GM19351 (cell line): ENCODE measurements at regions not wholly inside any gene's neighbourhood (a gene's known extent, or its start where the extent isn't known, plus 50 kb on each side); places are given as distances from the start of the nearest gene placed in this dataset.

Experiments used
- ATAC-seq: cut with Tn5 transposase; IDR thresholded peaks from one replicate; pipeline ENCODE4 v1.9.1; 2021; ENCODE audit warnings: mild to moderate bottlenecking, moderate library complexity; ENCODE audit not compliant: unreplicated experiment

DNA sequence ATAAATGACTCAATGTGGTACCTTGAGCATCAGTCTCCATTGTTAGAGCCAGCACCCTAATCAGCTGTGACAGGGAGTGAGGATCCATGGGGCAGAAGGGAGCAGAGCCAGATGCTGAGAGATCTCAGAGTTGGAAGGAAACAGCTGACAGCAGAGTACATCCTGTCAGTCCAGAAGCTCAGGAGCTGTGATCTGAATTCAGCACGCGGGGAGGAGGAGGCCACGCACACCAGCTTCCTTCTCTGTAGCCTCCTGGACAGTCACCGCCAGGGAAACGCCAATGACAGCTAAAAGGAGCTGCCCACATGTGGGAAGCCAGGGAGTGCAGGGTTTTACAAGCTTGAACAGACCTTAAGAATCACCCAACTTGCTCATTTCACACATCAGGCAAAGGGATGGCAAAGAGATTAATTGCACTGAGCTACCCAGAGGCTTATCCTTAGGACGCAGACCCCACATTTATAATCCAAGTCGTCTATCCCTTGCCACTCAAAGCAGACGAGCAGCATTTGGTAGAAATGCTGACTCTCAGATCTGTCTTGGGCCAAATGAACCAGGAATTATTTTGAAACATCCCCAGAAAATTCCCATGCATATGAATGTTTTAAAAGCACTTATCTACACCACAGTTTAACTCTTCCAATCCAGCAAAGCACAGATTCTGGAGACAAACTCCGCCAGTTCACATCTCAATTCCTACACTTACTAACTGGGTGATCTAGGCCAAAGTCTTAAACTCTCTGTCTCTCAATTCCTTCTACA is 322.6 kb upstream of the TMTC1 start:
- ATAC-seq: no peak

DNA sequence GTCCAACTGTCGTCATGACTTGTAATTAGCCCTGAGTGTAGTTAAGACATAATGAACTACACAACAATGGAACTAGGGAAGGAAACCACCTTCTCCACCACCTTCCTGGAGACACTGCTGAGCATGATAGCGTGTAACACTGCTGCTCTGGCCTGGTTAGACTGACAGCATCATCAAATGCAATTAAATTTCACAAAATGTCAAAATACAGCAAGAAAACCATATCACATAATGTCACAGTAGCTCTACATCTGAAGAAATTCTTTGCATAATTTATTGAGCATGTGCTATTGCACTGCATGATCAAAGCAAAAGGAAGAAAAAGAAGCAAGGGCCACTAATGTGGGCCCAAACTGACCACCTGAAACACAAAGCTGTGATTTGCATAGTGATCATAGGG is 321.8 kb upstream of the TMTC1 start:
- ATAC-seq: no peak

DNA sequence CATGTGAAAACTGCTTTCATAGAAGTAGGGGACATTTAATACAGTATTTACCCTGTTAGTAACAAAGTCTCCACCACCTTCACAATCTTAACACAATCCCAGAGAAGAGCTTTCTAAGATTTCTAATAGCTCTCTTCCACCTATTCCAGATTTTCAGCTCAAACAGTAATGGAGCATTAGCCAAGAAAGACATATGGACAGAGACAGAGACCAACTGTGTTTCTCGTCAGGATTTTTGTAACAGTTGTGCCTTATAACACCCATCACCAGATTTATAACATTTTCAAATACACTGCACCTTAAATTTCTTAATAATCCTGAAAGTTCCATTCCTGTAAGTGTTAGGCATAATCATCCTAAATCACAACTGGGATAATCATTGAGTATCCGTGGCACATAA is 321.2 kb upstream of the TMTC1 start:
- ATAC-seq: no peak

DNA sequence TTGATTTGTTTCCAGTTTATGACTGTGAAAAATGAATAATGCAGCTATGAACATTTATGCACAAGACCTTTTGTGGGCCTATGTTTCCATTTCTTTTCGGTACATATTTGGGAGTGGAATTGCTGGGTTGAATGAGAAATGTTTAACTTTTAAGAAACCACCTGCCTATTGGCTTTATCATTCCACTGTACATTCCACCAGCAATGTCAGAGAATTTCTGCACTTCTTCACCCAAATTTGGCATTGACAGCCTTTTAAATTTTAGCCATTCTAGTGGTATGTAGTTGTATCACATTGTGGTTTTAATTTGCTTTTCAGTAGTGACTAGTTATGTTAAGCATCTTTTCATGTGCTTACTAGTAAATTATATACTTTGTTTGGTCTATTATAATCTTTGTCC is 317.0 kb upstream of the TMTC1 start:
- ATAC-seq: no peak

DNA sequence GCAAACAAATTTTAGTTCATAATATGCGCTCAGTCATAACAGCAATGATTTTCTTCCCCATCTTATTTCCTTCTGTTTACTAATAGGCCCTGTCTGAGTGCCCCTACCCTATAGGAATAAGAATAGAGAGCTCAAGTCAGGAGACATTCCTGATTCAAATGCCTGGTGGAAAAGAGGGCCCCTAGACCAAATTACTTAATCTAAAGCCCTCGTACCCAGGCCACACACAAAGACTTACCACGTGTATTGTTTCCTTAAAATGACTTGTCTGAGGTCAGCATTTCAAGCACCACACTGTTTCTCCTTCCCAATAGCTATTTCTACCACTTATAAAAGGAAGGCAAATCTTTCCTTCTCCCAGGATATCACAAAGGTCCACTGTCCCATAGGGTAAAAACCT is 314.9 kb upstream of the TMTC1 start:
- ATAC-seq: no peak

DNA sequence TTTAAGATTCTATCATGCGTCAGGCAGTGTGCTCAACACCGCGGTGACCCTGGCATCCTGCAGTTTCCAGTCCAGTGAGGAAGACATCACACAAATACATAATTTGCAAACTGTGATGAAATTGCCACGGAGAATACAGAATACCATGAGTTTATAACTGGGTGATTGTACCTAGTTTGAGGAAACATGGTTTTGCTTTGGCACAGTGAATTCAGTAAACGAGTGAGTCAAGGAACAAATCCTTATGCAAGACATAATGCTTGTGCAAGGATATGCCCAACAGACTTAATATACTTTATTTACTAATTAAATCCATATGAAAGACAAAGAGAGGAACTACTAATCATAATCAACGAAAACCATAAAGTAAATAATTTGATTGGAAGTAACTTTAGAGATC is 311.8 kb upstream of the TMTC1 start:
- no peak for ATAC-seq

DNA sequence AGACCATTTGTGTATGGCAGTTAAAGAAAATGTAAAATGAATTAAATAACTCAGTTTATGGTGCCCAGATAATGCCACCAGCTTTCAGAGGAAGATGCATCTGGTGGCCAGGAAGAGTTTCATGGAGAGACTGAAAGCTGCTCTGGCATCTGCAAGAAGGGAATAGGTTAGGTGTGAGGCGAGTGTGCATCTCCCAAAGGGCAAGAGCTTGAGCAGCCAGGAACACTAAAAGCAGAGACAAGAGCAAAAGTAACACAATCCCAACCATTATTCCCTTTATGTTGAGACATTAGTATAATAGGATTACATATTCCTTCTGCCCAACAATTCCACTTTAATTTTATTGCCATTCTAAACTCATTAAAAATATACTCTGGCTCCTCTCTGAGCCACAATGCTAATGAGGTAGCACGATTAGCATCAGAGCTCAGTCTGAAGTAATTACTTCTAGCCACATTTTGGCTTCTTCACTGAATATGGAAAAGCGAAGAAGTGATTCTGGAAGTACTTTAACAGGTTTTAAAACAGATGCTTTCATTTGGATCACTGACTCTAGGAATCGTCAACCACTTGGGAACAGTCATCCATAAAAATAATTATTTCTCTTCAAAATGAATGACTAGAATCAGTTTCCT is 309.4 kb upstream of the TMTC1 start:
- no peak for ATAC-seq

DNA sequence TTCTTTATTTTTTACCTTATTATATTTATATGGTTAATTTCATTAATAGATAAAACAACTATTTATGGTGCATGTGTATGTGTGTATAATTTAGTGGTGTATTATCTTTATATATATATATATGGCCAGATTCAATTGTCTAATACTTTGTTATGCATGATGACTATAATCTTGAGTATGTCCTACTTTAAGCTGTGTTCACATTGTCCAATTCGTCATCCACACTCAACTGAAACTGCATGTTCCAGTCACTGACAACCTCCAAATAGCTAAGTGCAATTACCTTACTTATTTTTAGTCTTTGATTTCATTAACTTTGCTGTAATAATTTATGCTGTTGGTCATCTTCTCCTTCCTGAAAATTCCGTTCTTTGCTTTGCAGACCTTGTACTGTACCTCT is 306.5 kb upstream of the TMTC1 start:
- no peak for ATAC-seq

DNA sequence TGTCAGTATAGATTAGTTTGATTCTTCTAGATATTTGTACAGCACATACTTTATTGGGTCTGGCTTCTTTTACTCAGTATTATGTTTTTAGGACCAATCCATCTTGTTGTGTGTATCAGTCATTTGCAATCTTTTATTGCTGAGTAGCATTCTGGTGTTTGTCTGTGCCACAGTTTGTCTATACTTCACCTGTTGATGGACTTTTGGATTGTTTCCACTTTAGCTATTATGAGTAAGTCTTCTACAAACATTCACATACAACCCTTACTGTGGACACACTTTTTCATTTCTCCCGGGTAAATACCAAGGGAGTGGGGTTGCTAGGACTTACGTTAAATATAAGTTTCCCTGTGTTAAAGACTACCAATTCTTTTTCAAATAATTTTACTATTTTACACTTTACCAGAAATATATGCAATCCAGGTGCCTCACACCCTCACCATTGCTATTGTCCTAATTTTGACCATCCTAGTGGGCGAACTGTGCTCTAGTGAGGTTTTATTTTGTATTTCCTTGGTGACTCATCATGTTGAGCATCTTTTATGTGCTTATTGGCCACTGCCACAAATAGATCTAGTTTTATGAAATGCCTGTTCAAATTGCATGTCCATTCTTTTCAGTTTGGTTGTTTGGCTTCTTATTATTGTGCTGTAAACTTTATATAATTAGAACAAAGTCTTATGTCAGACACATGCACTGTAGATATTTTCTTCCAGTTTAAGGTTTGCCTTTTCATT is 304.7 kb upstream of the TMTC1 start:
- ATAC-seq: no peak

DNA sequence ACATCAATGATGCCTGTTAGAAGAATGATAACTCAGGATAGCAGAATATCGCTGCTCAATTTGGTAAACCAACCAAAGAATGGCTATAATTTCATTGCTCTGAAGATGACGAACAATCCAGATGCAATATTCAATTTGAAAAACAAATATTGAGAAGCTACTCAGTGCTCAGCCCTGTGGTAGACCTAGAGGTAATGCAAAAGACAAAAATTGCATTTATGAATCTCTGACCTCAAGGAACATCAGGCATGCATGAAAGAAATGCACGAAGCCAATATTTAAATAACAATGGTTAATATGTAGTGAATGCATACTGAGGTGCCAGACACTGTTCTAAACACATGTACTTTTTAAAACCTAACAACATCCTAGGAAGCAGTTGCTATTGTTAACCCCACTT is 298.6 kb upstream of the TMTC1 start:
- no peak for ATAC-seq

DNA sequence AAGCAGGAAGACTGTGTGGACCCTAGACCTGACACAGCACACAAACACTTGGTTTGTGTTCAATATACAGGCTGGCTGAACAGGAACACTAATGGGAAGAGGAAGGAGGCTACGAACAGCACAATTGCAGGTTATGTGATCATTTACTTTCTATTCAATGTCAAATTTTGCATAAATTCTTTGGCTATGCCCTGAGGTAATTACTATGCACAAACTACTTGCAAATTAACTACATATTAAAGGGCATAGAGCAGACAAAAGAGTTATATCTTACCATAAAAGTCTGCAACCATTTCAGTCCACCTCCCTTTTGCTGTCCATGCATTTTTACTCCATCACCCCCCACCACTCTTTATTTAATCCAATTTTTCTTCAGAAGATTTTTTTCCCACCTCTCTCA is 291.2 kb upstream of the TMTC1 start:
- ATAC-seq: no peak

DNA sequence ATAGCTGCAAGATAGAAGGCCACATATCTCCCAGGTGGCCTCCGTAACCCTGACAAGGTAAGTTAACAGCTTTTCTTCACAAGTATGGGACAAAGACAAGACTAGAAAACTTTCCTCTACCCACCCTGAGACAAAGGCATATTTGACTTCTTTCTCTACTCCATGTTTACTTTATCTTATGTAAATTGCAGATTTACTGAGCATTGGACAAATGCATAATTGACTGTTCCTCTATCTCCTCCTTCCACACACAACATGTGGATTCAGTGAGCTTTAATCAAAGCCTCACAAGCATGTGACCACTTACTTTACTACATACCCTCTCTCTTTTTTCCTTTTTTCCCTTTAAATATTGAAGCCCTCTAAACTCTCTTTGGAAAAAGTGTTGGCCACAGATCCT is 289.1 kb upstream of the TMTC1 start:
- no peak for ATAC-seq

DNA sequence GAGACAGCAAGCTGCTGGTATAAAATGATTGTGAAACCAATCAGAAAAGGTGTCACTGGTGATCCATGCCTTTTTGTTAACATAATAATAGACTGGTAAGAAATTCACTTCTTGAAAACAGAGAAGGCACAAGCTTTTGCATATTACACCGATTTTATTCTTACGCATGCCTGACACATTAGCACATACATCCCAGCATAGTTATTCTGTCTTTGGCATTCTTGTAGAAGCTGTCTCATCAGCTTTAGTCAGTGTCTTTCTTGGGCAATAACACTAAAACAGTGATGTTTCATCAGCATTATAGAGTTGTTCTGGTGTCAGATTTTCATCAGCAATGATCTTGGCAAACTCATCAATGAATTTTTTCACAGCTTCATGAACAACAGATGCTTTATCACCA is 283.4 kb upstream of the TMTC1 start:
- no peak for ATAC-seq

DNA sequence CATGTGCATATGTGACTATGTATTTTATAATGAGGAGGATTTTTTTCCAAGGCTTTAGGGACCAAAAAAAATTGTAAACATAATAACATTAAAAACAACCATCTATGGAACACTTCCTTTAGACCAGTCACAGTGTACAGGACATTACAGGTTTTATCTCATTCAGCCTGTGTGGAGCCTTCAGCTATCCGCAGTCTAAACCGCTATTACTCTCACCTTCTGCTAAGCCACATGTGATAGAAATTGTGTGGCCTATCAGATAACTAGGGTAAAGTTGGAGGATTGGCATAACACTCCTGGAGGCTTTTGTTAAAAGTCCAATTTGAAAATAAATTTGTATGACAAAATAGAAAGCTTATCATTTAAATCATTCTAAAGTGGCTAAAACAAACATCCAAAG is 281.2 kb upstream of the TMTC1 start:
- ATAC-seq: no peak

DNA sequence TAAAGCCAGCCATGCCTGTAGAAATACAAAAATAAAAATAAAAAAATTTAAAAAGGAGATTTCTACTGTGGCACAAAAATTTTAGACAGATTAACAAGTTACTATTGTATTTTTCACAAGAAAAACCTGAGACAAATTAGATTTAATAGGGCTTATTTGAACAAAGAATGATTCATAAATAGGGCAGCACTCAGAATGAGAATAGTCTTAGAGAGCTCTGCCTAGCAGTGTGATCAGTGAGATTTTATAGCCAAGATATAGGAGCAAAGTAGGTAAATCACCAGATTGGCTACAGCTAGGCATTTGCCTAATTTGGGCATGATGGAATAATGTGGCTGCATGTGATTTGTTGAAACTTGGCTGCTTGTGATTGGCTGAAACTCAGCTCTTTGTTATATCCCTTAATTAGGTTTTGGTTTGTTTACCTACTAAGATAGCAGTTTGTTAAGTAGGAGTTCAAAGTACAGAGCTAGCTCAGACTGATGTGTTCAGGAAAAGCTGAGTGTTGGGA is 279.7 kb upstream of the TMTC1 start:
- ATAC-seq: no peak

DNA sequence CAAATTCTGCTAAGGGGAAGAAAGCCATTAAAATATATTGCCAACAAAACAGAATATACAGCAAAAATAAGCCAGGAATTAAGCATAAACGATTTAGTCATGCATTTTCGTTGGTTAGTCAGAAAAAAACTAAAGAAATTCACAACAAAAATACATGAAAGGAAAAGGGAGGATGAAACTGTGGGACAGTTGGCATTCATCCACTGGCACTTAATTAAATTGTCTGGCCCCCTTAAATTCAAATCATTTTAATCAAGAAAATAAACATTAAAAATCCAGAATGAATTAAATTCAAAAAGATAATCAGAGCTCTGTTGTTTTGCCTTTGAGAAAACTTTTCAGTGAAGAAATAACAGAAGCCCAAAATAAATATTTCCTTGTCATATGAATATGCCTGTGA is 264.6 kb upstream of the TMTC1 start:
- no peak for ATAC-seq

DNA sequence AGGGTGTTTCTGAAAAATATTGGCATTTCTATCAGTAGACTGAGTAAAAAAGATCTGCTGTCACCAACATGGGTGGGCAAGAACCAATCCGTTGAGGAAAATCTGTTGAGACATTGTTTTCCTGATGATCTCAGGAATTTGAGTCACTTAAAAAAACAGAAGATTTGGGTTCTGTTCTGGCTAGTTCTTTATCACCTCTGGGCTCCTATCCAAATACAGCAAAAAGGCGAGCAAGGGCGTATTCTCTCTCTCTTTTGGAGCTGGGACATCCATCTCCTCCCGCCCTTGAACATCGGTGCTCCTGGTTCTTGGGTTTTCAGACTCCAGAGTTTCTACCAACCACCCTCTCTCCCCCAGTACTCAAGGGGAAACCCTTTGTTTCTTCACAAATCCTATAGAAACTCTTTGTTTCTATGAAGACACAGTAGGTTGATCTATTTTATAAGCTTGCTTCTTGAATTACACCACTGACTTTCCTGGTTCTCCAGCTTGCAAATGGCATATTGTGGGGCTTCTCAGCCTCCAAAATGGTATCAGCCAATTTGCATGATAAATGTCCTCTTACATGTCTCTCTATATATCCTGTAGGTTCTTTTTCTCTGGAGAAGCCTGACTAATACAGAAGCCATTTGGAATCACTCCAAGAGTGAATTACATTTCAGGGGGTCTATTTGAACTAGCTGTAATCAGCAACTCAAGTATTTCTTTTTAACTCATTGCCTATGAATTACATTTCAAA is 263.9 kb upstream of the TMTC1 start:
- no peak for ATAC-seq

DNA sequence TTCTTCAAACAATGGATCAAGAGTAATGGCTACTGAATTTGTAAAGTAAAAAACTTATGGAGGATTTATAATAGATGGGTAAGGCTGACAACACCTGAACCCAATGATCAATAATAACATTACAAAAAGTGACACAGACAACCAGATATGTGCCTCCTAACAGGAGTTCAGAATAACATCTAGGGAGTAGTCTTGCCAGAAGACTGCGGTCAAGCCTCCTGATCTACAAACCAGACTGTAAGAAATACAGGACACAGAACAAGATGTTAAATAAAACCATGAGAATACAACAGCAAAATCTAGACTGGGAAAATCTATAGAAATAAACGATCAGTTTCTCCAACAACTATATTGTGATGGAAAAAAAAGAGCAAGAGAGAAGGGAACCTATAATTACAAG is 262.6 kb upstream of the TMTC1 start:
- no peak for ATAC-seq

DNA sequence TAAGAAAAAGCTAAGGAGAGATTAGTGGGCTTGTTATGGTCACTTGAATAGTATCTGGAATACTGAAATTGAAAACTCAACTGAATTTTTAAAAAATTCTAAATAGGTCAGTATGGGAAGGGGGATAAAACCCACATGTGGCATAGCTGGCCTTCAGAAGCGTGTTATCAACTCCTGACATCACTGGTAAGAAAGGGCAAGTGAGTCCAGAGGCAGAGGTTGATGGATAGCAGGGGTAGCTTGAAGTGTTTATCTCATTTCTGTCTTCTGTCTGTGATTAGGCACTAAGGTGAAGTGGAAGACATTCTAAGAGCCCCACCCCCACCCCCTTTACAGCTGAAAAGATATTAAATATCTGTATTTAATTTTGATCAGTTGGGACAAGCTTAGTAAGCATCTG is 261.4 kb upstream of the TMTC1 start:
- no peak for ATAC-seq

DNA sequence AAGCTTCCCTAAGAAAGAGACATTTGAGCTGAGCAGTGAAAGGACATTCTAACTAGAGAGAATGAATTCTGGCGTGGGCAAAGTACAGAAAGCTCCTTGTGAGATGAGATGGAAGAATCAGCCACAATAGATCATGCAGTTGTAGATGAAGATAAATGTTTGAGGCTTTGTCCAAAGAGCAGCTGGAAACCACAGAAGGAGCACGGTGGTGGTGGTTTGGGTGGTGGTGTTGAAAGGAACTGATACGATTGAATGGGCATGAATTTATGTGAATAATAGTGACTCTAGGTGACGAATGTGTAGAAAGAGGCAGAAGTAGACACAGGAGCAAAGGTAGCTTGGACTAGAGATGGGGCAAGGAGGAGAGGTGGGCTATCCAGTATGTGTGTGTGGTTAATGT is 260.5 kb upstream of the TMTC1 start:
- ATAC-seq: no peak

DNA sequence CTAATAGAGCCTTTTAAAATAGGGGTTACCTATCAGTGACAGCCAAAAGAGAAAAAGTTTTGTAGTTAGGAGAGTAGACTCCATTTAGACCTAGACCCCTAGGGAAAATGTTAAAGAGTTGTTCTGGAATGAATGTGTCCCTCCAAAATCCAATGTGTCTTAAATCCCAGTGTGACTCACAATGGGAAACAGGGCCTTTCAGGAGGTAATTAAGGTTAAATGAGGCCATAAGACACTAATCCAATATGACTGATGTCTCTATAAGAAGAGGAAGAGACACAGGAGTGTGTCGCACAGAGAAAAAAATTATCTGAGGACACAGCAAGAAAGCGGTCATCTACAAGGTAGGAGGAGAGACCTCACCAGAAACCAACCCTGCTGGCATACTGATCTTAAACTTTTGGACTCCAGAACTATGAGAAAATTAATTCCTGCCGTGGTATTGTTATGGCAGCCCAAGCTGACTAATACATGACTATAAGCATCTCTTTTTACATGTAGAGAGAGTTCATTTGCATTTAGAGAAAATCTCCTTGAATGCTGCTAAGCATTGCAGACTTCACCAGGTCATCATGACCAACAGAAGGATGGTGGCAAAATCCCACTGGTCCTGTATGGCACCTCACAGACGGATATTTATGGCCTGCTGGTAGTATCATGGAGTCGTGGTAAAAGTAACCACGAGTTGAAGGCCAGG is 259.6 kb upstream of the TMTC1 start:
- ATAC-seq: no peak
